GM19372 (cell line): ENCODE measurements at regions not wholly inside any gene's neighbourhood (a gene's known extent, or its start where the extent isn't known, plus 50 kb on each side); places are given as distances from the start of the nearest gene placed in this dataset.

ENCODE experiments used
- ATAC-seq: cut with Tn5 transposase; IDR thresholded peaks from one replicate; pipeline ENCODE4 v1.9.1; 2021; ENCODE audit warnings: mild to moderate bottlenecking, low read depth, moderate library complexity; ENCODE audit not compliant: unreplicated experiment

GRCh38 chr20:16124911-16125776 is 448.1 kb downstream of the KIF16B start:
- no peak for ATAC-seq

GRCh38 chr20:16124491-16124890 is 448.8 kb downstream of the KIF16B start:
- no peak for ATAC-seq

- ATAC-seq = no peak
Observed at GRCh38 chr20:16123623-16124022, 449.6 kb downstream of the KIF16B start.

- ATAC-seq = no peak
Observed at GRCh38 chr20:16119909-16120308, 453.3 kb downstream of the KIF16B start.

- no peak for ATAC-seq
Observed at GRCh38 chr20:16115911-16116552, 457.2 kb downstream of the KIF16B start.

- no peak for ATAC-seq
Observed at GRCh38 chr20:16113736-16114135, 459.5 kb downstream of the KIF16B start.

GRCh38 chr20:16111852-16112412 is 461.3 kb downstream of the KIF16B start:
- no peak for ATAC-seq

GRCh38 chr20:16111172-16111832 is 461.9 kb downstream of the KIF16B start:
- ATAC-seq = no peak

GRCh38 chr20:16107172-16107870 is 465.9 kb downstream of the KIF16B start:
- no peak for ATAC-seq

- no peak for ATAC-seq
Observed at GRCh38 chr20:16106191-16106849, 466.9 kb downstream of the KIF16B start.

- ATAC-seq = no peak
Observed at GRCh38 chr20:16104783-16105182, 468.5 kb downstream of the KIF16B start.
